Naive thymus-derived CD8-positive, alpha-beta T cell (primary cell): ENCODE measurements at regions not wholly inside any gene's neighbourhood (a gene's known extent, or its start where the extent isn't known, plus 50 kb on each side); places are given as distances from the start of the nearest gene placed in this dataset.
"Not testable (repeated sequence)": the region's sequence is repeated elsewhere in the genome, so short reads cannot be mapped to it uniquely, and the experiment has no call there.

Experiments used
- ATAC-seq, 2 donors: fragments of 150-1000 bp; cut with Tn5 transposase in 1 of 2; sonication (Bioruptor Pico), chemical (Tn5 transposase) in 1 of 2; 1 replicate in 1 of 2; 2 replicates in 1 of 2; pipeline ENCODE4 v1.10.0; 2021; ENCODE audit warnings: mild to moderate bottlenecking in 2 of 2, moderate library complexity in 2 of 2
- POLR2A ChIA-PET: fragments of 350-600 bp; sonication (Branson Sonifier 250); formaldehyde crosslinking; loops from one replicate; lab custom pipeline; 2021; ENCODE audit warnings: antibody characterized with exemption; lab: Charles Lee
- DNase-seq, 10 donors: peaks; one replicate each; pipeline versions ENCODE4 v3.0.0 to v3.0.0-alpha.2; 2020 to 2022
- H3K27ac Mint-ChIP-seq, 10 donors: one replicate each; pipeline ENCODE4 v1.8.0; 2020 to 2022; ENCODE audit warnings: mild to moderate bottlenecking in 10 of 10, mixed read lengths in 10 of 10, moderate library complexity in 4 of 10, inconsistent platforms in 1 of 10
- H3K27me3 Mint-ChIP-seq, 5 donors: one replicate each; pipeline ENCODE4 v1.8.0; 2021 to 2022; ENCODE audit warnings: mixed read lengths in 5 of 5
- H3K36me3 Mint-ChIP-seq, 3 donors: one replicate each; pipeline ENCODE4 v1.8.0; 2020 to 2022; ENCODE audit warnings: mixed read lengths in 3 of 3, mild to moderate bottlenecking in 2 of 3, inconsistent platforms in 1 of 3
- H3K4me1 Mint-ChIP-seq, 4 donors: one replicate each; pipeline ENCODE4 v1.8.0; 2021 to 2022; ENCODE audit warnings: mixed read lengths in 4 of 4
- H3K4me3 Mint-ChIP-seq, 10 donors: one replicate each; pipeline ENCODE4 v1.8.0; 2020 to 2022; ENCODE audit warnings: mild to moderate bottlenecking in 10 of 10, mixed read lengths in 10 of 10, moderate library complexity in 6 of 10, inconsistent platforms in 1 of 10
- H3K9me3 Mint-ChIP-seq, 9 donors: one replicate each; pipeline ENCODE4 v1.8.0; 2020 to 2022; ENCODE audit warnings: mixed read lengths in 9 of 9, mild to moderate bottlenecking in 3 of 9, inconsistent platforms in 1 of 9, moderate library complexity in 1 of 9

DNA sequence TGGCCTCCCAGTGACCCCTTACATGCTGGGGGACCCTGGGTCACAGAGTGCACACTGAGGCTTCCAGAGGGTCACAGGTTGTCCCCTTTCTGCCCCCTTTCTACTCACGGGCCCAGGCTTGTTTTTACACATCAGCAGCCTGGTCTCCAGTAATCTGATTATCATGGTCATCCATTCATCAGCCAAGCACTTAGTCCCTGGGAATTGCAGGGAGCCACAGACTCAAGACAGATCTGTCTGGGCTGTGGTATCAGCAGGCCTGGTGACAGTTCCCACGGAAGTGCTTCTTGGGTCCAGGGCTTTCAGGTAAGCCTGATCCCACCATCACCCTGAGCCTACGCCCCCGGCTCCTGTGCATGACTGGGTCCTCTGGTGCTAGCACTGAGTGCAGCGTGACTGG is 86.6 kb upstream of the OSBPL11 start:
- POLR2A ChIA-PET, H3K4me1 Mint-ChIP-seq, ATAC-seq, H3K36me3 Mint-ChIP-seq, H3K9me3 Mint-ChIP-seq, DNase-seq, H3K27ac Mint-ChIP-seq, H3K4me3 Mint-ChIP-seq: not testable (repeated sequence)
- H3K27me3 Mint-ChIP-seq = peaks cover 3 to 18% (median 11%) of the 10 kb centered on the region in 5 donors

DNA sequence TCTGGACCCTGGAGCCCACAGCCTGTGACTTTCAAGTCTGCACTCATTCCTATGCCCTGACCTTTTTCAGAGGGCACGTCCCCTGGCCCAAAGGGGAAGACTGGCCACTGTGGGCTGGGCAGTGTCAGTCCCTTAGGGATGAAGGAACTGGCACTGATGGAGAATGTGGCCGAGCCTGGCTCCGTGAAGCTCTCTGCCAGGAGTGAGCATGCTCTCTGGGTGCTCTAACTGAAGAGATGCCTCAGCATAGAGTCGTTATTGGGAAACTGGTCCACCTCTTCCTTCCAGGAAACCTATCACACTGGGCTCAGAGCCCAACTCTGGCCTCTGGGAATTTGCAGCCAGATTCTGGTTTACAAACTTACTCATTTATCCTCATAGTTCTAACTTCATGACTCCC is 87.3 kb upstream of the OSBPL11 start:
- H3K4me3 Mint-ChIP-seq, DNase-seq, POLR2A ChIA-PET, H3K36me3 Mint-ChIP-seq, H3K4me1 Mint-ChIP-seq, H3K9me3 Mint-ChIP-seq, ATAC-seq: not testable (repeated sequence)
- H3K27me3 Mint-ChIP-seq = peaks cover 5 to 18% (median 11%) of the 10 kb centered on the region in 5 donors
- peak overlapping the region in 1 of 10 donors; percentile 40 for H3K27ac Mint-ChIP-seq

DNA sequence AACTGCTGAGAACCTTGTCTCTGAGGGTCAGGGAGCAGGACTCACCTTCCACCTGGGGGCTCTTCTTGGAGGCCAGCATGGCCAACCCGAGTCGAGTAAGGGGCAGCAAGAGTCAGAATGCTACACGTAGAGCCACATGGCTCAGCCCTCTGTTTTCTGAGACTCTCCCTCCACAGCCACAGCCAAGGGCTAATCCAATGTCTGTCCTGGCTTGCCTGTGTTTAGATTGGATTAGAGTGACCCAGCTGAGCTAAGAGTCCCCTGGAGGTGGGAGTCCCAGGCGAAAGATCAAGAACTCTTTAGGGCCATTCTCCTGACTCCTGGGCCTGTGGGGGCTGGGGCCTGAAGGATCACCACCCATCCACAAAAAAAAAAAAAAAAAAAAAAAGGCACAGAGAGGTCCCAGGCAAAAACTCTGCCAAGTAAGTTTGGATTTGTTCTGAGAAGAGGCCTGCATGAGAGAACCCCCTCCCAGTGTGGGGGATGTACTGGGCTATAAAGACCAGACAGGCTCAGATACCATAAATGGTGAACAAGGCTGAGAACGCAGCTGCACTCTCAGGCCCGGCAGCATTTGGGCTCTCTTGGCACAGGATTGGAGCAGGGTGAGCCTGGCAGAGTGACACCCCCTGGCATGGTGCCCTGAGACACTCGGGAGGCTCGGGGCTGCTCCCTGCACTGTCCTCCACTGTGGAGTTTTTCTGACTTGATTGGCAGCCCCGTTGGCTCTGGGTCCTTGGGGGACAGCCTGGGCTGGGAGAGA is 88.0 kb upstream of the OSBPL11 start:
- POLR2A ChIA-PET = no interaction called here

DNA sequence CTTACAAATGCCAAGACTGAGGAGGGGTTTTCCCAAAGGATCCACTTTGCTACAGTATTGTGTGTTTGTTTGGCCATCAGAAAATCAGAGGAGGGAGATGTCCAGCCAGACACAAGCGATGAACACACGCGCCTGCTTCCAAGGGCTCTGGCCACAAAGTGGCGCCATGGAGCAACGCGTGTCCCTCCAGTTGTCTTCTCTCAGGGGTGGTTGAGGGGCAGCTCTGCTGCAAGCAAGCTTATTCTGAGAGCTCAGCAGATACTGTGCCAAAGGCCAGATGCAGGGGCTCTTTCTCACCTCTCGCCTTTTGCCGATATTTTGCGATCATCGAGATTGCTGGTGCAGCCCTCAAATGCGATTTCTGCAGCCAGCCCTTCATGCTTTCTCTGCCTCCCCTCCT is 88.9 kb upstream of the OSBPL11 start:
- no peaks in the 10 kb centered on the region for H3K9me3 Mint-ChIP-seq
- no peaks in the 10 kb centered on the region for H3K36me3 Mint-ChIP-seq
- H3K27ac Mint-ChIP-seq = no peak overlapping the region
- no peak overlapping the region for H3K4me3 Mint-ChIP-seq
- H3K4me1 Mint-ChIP-seq = peaks cover 0 to 1% (median 0%) of the 10 kb centered on the region in 4 donors
- POLR2A ChIA-PET = no interaction called here
- DNase-seq (no peak), ATAC-seq (no peak)
- peaks cover 5 to 18% (median 11%) of the 10 kb centered on the region in 5 donors for H3K27me3 Mint-ChIP-seq

More for the DNA sequence above, 88.0 kb upstream of the OSBPL11 start:
- H3K36me3 Mint-ChIP-seq = no peaks in the 10 kb centered on the region
- H3K27ac Mint-ChIP-seq = peak overlapping the region in 1 of 10 donors; percentile 40
- no peak overlapping the region for H3K4me3 Mint-ChIP-seq
- H3K27me3 Mint-ChIP-seq = peaks cover 5 to 18% (median 11%) of the 10 kb centered on the region in 5 donors
- DNase-seq (no peak), ATAC-seq (no peak)
- peaks cover 0 to 1% (median 0%) of the 10 kb centered on the region in 4 donors for H3K4me1 Mint-ChIP-seq
- H3K9me3 Mint-ChIP-seq = no peaks in the 10 kb centered on the region

GRCh38 chr3:125685741-125686140 is 90.4 kb upstream of the OSBPL11 start:
- DNase-seq, H3K9me3 Mint-ChIP-seq, POLR2A ChIA-PET, H3K36me3 Mint-ChIP-seq, H3K4me3 Mint-ChIP-seq, H3K4me1 Mint-ChIP-seq, H3K27ac Mint-ChIP-seq, ATAC-seq: not testable (repeated sequence)
- H3K27me3 Mint-ChIP-seq = peaks cover 5 to 18% (median 11%) of the 10 kb centered on the region in 5 donors

DNA sequence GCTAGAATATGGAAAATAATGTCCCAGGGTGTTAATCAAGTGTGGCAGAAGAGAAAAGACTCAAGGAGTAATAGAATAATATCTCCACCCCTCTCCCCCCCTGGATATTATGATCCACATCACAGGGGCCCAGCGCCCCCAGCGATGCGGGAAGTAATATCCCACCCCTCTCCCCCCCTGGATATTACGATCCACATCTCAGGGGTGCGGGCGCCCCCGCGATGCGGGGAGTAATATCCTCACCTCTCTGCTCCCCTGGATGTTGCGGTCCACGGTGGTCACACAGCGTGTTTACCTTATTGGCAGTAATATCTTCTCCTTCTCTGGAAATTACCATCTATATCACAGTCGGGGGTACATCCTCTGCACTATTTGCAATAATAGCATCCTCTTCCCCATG is 97.1 kb upstream of the OSBPL11 start:
- no peaks in the 10 kb centered on the region for H3K36me3 Mint-ChIP-seq
- H3K4me3 Mint-ChIP-seq = no peak overlapping the region
- DNase-seq (no peak), ATAC-seq (no peak)
- no peaks in the 10 kb centered on the region for H3K9me3 Mint-ChIP-seq
- H3K27ac Mint-ChIP-seq = no peak overlapping the region
- H3K4me1 Mint-ChIP-seq = no peaks in the 10 kb centered on the region
- peaks cover 1 to 21% (median 7%) of the 10 kb centered on the region in 5 donors for H3K27me3 Mint-ChIP-seq
- POLR2A ChIA-PET = no interaction called here

GRCh38 chr3:125693887-125694286 is 98.6 kb upstream of the OSBPL11 start:
- Mint-ChIP-seq H3K4me1 (no peaks in the 10 kb centered on the region), H3K9me3 (no peaks in the 10 kb centered on the region), H3K27me3 (peaks cover 1 to 21% (median 7%) of the 10 kb centered on the region in 5 donors), H3K4me3 (no peak overlapping the region), H3K27ac (no peak overlapping the region), H3K36me3 (no peaks in the 10 kb centered on the region)
- DNase-seq (no peak), ATAC-seq (no peak)
- POLR2A ChIA-PET = no interaction called here

GRCh38 chr3:125694761-125695294 is 99.5 kb upstream of the OSBPL11 start:
- POLR2A ChIA-PET = no interaction called here
- Mint-ChIP-seq H3K27ac (peak overlapping the region in 1 of 10 donors; percentile 28), H3K9me3 (no peaks in the 10 kb centered on the region), H3K36me3 (no peaks in the 10 kb centered on the region), H3K4me1 (no peaks in the 10 kb centered on the region), H3K4me3 (no peak overlapping the region), H3K27me3 (peaks cover 1 to 21% (median 7%) of the 10 kb centered on the region in 5 donors)
- no peak for ATAC-seq
- DNase-seq = no peak

GRCh38 chr3:125695688-125696087 is 100.4 kb upstream of the OSBPL11 start:
- Mint-ChIP-seq H3K27ac (no peak overlapping the region), H3K9me3 (no peaks in the 10 kb centered on the region), H3K27me3 (peaks cover 1 to 21% (median 7%) of the 10 kb centered on the region in 5 donors), H3K36me3 (no peaks in the 10 kb centered on the region), H3K4me1 (no peaks in the 10 kb centered on the region), H3K4me3 (no peak overlapping the region)
- POLR2A ChIA-PET = no interaction called here
- DNase-seq = no peak
- no peak for ATAC-seq

GRCh38 chr3:125697126-125697525 is 101.8 kb upstream of the OSBPL11 start:
- H3K27ac Mint-ChIP-seq, H3K4me1 Mint-ChIP-seq, H3K36me3 Mint-ChIP-seq, H3K9me3 Mint-ChIP-seq, DNase-seq, ATAC-seq, POLR2A ChIA-PET, H3K4me3 Mint-ChIP-seq: not testable (repeated sequence)
- peaks cover 1 to 21% (median 7%) of the 10 kb centered on the region in 5 donors for H3K27me3 Mint-ChIP-seq

GRCh38 chr3:125697979-125698640 is 102.8 kb upstream of the OSBPL11 start:
- H3K36me3 Mint-ChIP-seq, H3K27ac Mint-ChIP-seq, H3K9me3 Mint-ChIP-seq, H3K4me1 Mint-ChIP-seq, H3K4me3 Mint-ChIP-seq, ATAC-seq, POLR2A ChIA-PET: not testable (repeated sequence)
- peak in 1 of 10 donors; percentile 1 for DNase-seq
- H3K27me3 Mint-ChIP-seq = peaks cover 1 to 15% (median 4%) of the 10 kb centered on the region in 5 donors

- Mint-ChIP-seq H3K4me1 (no peaks in the 10 kb centered on the region), H3K4me3 (no peak overlapping the region)
- no peak for ATAC-seq
Observed at GRCh38 chr3:125715651-125716050, 120.4 kb upstream of the OSBPL11 start.

DNA sequence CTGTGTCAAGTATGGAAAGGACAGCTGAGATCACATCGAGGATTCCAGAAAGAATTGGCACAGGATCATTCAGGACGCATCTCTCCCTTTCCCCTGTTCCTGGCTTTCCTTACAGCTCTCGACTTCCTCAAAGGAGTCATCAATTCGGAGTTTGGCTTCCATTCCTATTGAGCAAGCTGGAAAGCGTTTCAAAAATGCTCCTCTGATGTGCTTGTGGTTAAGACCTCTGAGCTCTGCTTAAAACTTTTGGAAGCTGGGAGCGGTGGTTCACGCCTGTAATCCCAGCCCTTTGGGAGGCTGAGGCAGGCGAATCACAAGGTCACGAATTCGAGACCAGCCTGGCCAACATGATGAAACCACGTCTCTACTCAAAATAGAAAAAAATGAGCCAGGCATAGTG is 136.9 kb upstream of the OSBPL11 start:
- peaks cover 0 to 30% (median 5%) of the 10 kb centered on the region in 5 donors for H3K27me3 Mint-ChIP-seq
- POLR2A ChIA-PET, DNase-seq: not testable (repeated sequence)

More at GRCh38 chr3:125715651-125716050, 120.4 kb upstream of the OSBPL11 start:
- Mint-ChIP-seq H3K27ac (no peak overlapping the region), H3K36me3 (no peaks in the 10 kb centered on the region), H3K27me3 (peaks cover 0 to 2% (median 0%) of the 10 kb centered on the region in 5 donors), H3K9me3 (peaks cover 0 to 5% (median 0%) of the 10 kb centered on the region in 9 donors)
- no peak for DNase-seq
- POLR2A ChIA-PET = no interaction called here

More for the DNA sequence above, 136.9 kb upstream of the OSBPL11 start:
- H3K4me1 Mint-ChIP-seq, H3K36me3 Mint-ChIP-seq, H3K4me3 Mint-ChIP-seq, ATAC-seq, H3K9me3 Mint-ChIP-seq, H3K27ac Mint-ChIP-seq: not testable (repeated sequence)
